LHCN-M2 (cell line): ENCODE measurements at regions not wholly inside any gene's neighbourhood (a gene's known extent, or its start where the extent isn't known, plus 50 kb on each side); places are given as distances from the start of the nearest gene placed in this dataset.

Experiments used
- DNase-seq: peaks from one replicate; pipeline ENCODE4 v3.0.0-alpha.2; 2012; ENCODE audit warnings: low read depth

GRCh38 chr10:128420623-128421022 lies 294.4 kb upstream of the MKI67 start:
- DNase-seq: no peak

- no peak for DNase-seq
These were observed 295.3 kb upstream of the MKI67 start for GRCh38 chr10:128421371-128422160.

- DNase-seq: no peak
These were observed 296.0 kb upstream of the MKI67 start for GRCh38 chr10:128422190-128422589.

- no peak for DNase-seq
These were observed 296.8 kb upstream of the MKI67 start for GRCh38 chr10:128422999-128423398.

- no peak for DNase-seq
These were observed 303.1 kb upstream of the MKI67 start for GRCh38 chr10:128429321-128429720.

- DNase-seq: no peak
These were observed 303.8 kb upstream of the MKI67 start for GRCh38 chr10:128429835-128430513.

GRCh38 chr10:128431083-128431482 lies 304.9 kb upstream of the MKI67 start:
- DNase-seq: no peak

GRCh38 chr10:128431506-128431905 lies 305.3 kb upstream of the MKI67 start:
- DNase-seq: no peak

GRCh38 chr10:128432011-128432410 lies 305.8 kb upstream of the MKI67 start:
- DNase-seq: no peak

GRCh38 chr10:128432423-128432822 lies 306.2 kb upstream of the MKI67 start:
- no peak for DNase-seq

GRCh38 chr10:128435811-128436210 lies 309.6 kb upstream of the MKI67 start:
- no peak for DNase-seq

- no peak for DNase-seq
These were observed 311.6 kb upstream of the MKI67 start for GRCh38 chr10:128437786-128438345.

- DNase-seq: no peak
These were observed 312.3 kb upstream of the MKI67 start for GRCh38 chr10:128438417-128439063.

GRCh38 chr10:128440513-128441160 lies 314.4 kb upstream of the MKI67 start:
- no peak for DNase-seq

- DNase-seq: no peak
These were observed 317.8 kb upstream of the MKI67 start for GRCh38 chr10:128443925-128444518.

GRCh38 chr10:128448796-128449195 lies 322.6 kb upstream of the MKI67 start:
- DNase-seq: no peak

- DNase-seq: no peak
These were observed 325.7 kb upstream of the MKI67 start for GRCh38 chr10:128451879-128452278.

- DNase-seq: no peak
These were observed 330.0 kb upstream of the MKI67 start for GRCh38 chr10:128456271-128456670.

- no peak for DNase-seq
These were observed 330.9 kb upstream of the MKI67 start for GRCh38 chr10:128457136-128457535.

GRCh38 chr10:128461991-128462390 lies 335.8 kb upstream of the MKI67 start:
- DNase-seq: no peak

- DNase-seq: no peak
These were observed 336.6 kb upstream of the MKI67 start for GRCh38 chr10:128462844-128463243.
